Ectodermal cell (in vitro differentiated cells): ENCODE measurements at regions not wholly inside any gene's neighbourhood (a gene's known extent, or its start where the extent isn't known, plus 50 kb on each side); places are given as distances from the start of the nearest gene placed in this dataset.

Experiments used
- H3K27ac ChIP-seq: 2 replicates; pipeline ENCODE4 v1.7.0; 2013; ENCODE audit warnings: mild to moderate bottlenecking, low read depth, low read length; ENCODE audit not compliant: insufficient read depth, poor library complexity, severe bottlenecking
- H3K27me3 ChIP-seq: 2 replicates; pipeline ENCODE4 v1.7.0; 2013; ENCODE audit warnings: mild to moderate bottlenecking, low read length; ENCODE audit not compliant: insufficient read depth, control insufficient read depth, poor library complexity, severe bottlenecking
- H3K36me3 ChIP-seq: one replicate; pipeline ENCODE4 v1.7.0; 2013; ENCODE audit warnings: low read length; ENCODE audit not compliant: control insufficient read depth, insufficient read depth
- H3K4me1 ChIP-seq: one replicate; pipeline ENCODE4 v1.7.0; 2013; ENCODE audit warnings: low read length; ENCODE audit not compliant: control insufficient read depth, insufficient read depth
- H3K4me3 ChIP-seq: 2 replicates; pipeline ENCODE4 v1.7.0; 2013; ENCODE audit warnings: low read depth, low read length, control low read depth; ENCODE audit not compliant: insufficient read depth
- H3K9me3 ChIP-seq: 2 replicates; pipeline ENCODE4 v1.7.0; 2013; ENCODE audit warnings: mild to moderate bottlenecking, low read length, moderate library complexity; ENCODE audit not compliant: control insufficient read depth
- WGBS, 2 experiments: methylation state at CpG; one replicate each; pipeline ENCODE4 v1.1.7; 2013; ENCODE audit warnings: missing lambda C conversion rate in 2 of 2; 5-methylcytosine and 5-hydroxymethylcytosine counted together

GRCh38 chr2:217026161-217026560, 166.3 kb upstream of the TNP1 start:
- Histone ChIP-seq H3K4me3 (no peak overlapping the region), H3K27me3 (no peaks in the 10 kb centered on the region), H3K36me3 (no peaks in the 10 kb centered on the region), H3K9me3 (no peaks in the 10 kb centered on the region), H3K4me1 (no peaks in the 10 kb centered on the region), H3K27ac (no peak overlapping the region)
- 93 to 96% methylated on average over 5 of the region's 5 CpGs for WGBS, 2 experiments

- Histone ChIP-seq H3K27ac (no peak overlapping the region), H3K9me3 (no peaks in the 10 kb centered on the region), H3K4me3 (no peak overlapping the region), H3K4me1 (no peaks in the 10 kb centered on the region), H3K36me3 (no peaks in the 10 kb centered on the region), H3K27me3 (no peaks in the 10 kb centered on the region)
- WGBS, 2 experiments, result 82 to 93% methylated on average over 2 of the region's 2 CpGs
These were observed 163.7 kb upstream of the TNP1 start for GRCh38 chr2:217023611-217024010.

DNA sequence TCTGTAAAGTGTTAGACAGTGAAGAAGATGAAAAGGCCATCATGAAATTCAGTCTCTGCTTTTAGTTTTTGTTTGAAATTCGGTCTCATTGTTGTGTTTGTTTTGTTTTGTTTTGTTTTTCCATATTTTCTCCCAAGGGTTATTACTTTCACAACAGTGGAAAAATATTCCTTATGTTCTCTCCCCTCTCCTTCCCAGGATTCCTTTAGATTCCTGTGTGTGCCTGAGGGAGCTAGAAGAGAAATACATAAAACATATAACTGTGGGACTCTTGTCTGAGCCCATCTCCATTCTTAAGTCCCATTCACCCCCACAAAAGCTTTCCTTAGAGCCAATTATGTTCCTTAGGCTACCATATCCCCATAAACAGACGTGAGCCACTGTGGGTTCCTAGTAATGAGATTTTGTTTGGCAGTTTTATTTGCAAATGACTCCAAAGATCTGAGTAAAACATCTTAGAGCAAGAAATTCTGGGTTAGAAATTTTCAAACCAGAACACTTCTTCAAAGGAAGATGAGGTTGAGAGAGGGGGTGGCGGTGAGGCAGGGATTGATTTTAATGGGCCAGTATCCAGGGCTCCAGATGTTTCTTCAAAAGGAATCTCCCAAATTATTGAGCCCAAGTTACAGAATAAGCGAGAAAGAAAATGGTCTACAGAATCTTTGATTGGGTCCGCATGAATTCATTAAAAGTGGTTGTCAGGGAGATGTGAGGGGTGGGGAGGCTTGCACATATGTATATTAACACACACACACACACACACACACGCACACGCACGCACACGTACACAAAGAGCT, 157.8 kb upstream of the TNP1 start:
- H3K4me1 ChIP-seq, result no peaks in the 10 kb centered on the region
- no peaks in the 10 kb centered on the region for H3K36me3 ChIP-seq
- H3K27me3 ChIP-seq, result no peaks in the 10 kb centered on the region
- no peak overlapping the region for H3K4me3 ChIP-seq
- no peak overlapping the region for H3K27ac ChIP-seq
- no peaks in the 10 kb centered on the region for H3K9me3 ChIP-seq
- WGBS, 2 experiments, result 93 to 94% methylated on average over 7 to 8 of the region's 9 CpGs

- WGBS, 2 experiments, result 88 to 92% methylated on average over 7 of the region's 7 CpGs
- no peaks in the 10 kb centered on the region for H3K36me3 ChIP-seq
- H3K4me3 ChIP-seq, result no peak overlapping the region
- no peaks in the 10 kb centered on the region for H3K27me3 ChIP-seq
- no peaks in the 10 kb centered on the region for H3K4me1 ChIP-seq
- H3K9me3 ChIP-seq, result no peaks in the 10 kb centered on the region
- H3K27ac ChIP-seq, result no peak overlapping the region
These were observed 157.0 kb upstream of the TNP1 start for GRCh38 chr2:217016796-217017419.

DNA sequence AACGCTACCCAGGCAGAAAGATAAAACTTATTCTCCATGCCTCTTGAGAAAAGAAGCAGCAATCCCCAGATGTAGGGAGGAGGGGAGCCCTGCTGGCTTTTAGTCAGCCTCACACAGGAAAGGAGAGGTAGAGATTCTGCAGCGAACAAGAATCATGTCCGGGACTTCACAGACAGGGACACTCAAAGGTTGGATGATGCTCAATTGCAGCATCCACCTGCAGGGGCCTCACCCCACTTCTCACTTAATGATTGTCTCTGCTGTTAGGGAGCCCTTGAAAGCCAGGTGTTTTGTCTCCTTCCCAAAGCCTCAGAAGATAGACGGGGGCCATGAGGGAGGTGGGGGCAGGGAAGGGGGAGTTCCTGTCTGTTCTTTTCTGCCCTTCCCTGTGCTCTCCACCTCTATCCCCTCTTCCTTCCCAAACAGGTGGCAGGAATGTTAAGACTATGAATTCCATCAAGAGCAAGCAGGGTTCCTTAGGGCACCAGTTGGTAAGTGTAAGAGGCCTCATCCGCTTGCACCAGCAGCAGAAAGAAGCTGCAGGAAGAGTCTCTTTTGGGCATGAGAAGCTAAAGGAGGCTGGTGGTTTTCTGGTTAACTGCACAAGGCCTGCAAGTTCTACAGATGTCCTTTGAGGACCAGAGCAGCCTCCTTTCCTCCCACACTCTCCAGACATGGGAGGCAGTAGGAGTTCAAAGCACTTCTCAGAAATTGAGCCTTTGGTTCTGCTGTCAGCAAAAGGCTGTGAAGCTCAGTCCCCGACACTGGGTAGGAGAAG, 154.7 kb upstream of the TNP1 start:
- Histone ChIP-seq H3K9me3 (no peaks in the 10 kb centered on the region), H3K27me3 (no peaks in the 10 kb centered on the region), H3K36me3 (no peaks in the 10 kb centered on the region), H3K4me1 (no peaks in the 10 kb centered on the region), H3K27ac (no peak overlapping the region), H3K4me3 (no peak overlapping the region)
- 87 to 91% methylated on average over 5 to 6 of the region's 6 CpGs for WGBS, 2 experiments

DNA sequence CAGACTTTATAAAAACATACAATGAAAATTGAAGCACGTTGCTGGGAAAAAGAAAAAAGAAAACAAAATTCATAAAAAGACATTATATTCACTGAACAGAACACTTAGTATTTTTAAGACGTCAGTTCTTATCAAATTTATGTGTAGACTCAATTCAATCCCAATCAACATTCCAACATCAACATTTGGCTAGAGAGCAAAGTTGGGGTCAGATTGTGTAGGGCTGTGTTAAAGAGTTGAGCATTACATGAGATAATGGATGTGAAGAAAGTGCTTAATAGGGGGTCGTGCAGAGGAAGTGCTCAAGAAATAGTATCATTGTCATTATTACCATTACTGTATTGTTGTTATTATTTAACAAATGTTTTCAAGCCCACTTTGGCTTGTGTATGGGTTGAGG, 154.1 kb upstream of the TNP1 start:
- Histone ChIP-seq H3K27me3 (no peaks in the 10 kb centered on the region), H3K9me3 (no peaks in the 10 kb centered on the region), H3K4me3 (no peak overlapping the region), H3K4me1 (no peaks in the 10 kb centered on the region), H3K27ac (no peak overlapping the region), H3K36me3 (no peaks in the 10 kb centered on the region)
- 85 to 100% methylated on average over 1 to 2 of the region's 3 CpGs for WGBS, 2 experiments

DNA sequence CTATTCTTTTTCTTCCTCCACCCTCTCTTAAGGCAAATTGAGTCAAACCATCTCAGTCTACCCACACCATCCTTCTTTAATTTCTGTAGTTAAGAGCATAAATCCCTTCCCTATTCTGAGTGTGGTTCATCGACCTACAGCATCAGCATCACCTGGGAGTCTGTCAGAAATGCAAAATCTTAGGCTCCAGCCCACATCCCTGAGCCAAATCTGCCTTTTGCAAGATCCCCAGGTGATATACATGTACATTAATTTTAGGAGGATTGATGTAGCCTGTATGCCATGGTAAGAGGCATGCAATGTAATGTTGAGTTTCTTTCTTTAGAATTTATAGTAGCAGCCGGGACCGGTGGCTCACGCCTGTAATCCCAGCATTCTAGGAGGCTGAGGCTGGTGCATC, 151.7 kb upstream of the TNP1 start:
- Histone ChIP-seq H3K27ac (no peak overlapping the region), H3K9me3 (no peaks in the 10 kb centered on the region), H3K4me3 (no peak overlapping the region), H3K27me3 (no peaks in the 10 kb centered on the region), H3K4me1 (no peaks in the 10 kb centered on the region), H3K36me3 (no peaks in the 10 kb centered on the region)
- 93 to 94% methylated on average over 4 of the region's 4 CpGs for WGBS, 2 experiments

- no peak overlapping the region for H3K27ac ChIP-seq
- WGBS, 2 experiments, result 92 to 94% methylated on average over 3 of the region's 3 CpGs
These were observed 150.3 kb upstream of the TNP1 start for GRCh38 chr2:217010173-217010572.

GRCh38 chr2:217008794-217009193, 148.9 kb upstream of the TNP1 start:
- no peak overlapping the region for H3K4me3 ChIP-seq
- no peaks in the 10 kb centered on the region for H3K9me3 ChIP-seq
- no peaks in the 10 kb centered on the region for H3K4me1 ChIP-seq
- no peaks in the 10 kb centered on the region for H3K36me3 ChIP-seq
- no peaks in the 10 kb centered on the region for H3K27me3 ChIP-seq
- 88 to 96% methylated on average over 2 of the region's 2 CpGs for WGBS, 2 experiments
- no peak overlapping the region for H3K27ac ChIP-seq

More at GRCh38 chr2:217010173-217010572, 150.3 kb upstream of the TNP1 start:
- Histone ChIP-seq H3K4me1 (no peaks in the 10 kb centered on the region), H3K9me3 (no peaks in the 10 kb centered on the region), H3K27me3 (no peaks in the 10 kb centered on the region), H3K4me3 (no peak overlapping the region), H3K36me3 (no peaks in the 10 kb centered on the region)

DNA sequence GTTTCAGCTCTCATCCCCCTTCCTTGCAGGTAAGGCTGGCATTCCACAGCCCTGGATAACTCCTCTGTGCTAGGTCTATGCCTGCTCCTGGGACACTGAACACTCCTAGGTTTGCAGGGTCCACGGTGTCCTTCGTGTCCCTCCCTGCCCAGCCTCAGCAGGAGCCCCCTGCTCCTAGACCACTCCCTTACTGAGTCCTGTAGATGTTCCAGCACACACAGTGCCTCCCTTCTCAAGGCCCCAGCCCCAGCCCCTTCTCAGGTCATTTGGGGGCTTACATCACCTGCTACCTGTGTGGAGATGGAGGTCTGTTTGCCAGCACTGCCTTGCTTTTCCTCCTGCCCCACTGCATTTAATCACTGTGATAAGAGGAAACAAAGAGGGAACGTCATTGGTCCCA, 146.4 kb upstream of the TNP1 start:
- no peaks in the 10 kb centered on the region for H3K9me3 ChIP-seq
- H3K36me3 ChIP-seq, result no peaks in the 10 kb centered on the region
- 88 to 95% methylated on average over 3 of the region's 3 CpGs for WGBS, 2 experiments
- no peaks in the 10 kb centered on the region for H3K27me3 ChIP-seq
- no peaks in the 10 kb centered on the region for H3K4me1 ChIP-seq
- H3K27ac ChIP-seq, result no peak overlapping the region
- no peak overlapping the region for H3K4me3 ChIP-seq
